Vagina (tissue), 2 donors: ENCODE measurements at regions not wholly inside any gene's neighbourhood (a gene's known extent, or its start where the extent isn't known, plus 50 kb on each side); places are given as distances from the start of the nearest gene placed in this dataset.

Source experiments
- DNase-seq, 2 donors: peaks; one replicate each; pipeline ENCODE4 v3.0.0-alpha.2; 2017; ENCODE audit errors: extremely low spot score in 2 of 2
- H3K27ac ChIP-seq: fragments of 200-600 bp; sonication (generic); one replicate; pipeline ENCODE4 v1.5.1; 2019
- H3K27me3 ChIP-seq: fragments of 200-600 bp; sonication (generic); one replicate; pipeline ENCODE4 v1.5.1; 2019
- H3K36me3 ChIP-seq, 2 donors: fragments of 200-600 bp; sonication (generic); one replicate each; pipeline ENCODE4 v1.5.1; 2017 to 2019
- H3K4me1 ChIP-seq: fragments of 200-600 bp; sonication (generic); one replicate; pipeline ENCODE4 v1.5.1; 2019
- H3K4me3 ChIP-seq, 2 donors: fragments of 200-600 bp; sonication (generic); 1 replicate in 1 of 2; 2 replicates in 1 of 2; pipeline ENCODE4 v1.5.1; 2016 to 2019
- H3K9me3 ChIP-seq: fragments of 200-600 bp; sonication (generic); one replicate; pipeline ENCODE4 v1.5.1; 2019
- CTCF ChIP-seq, 3 experiments: fragments of 450-650 bp in 2 of 3; fragments of 200-600 bp in 1 of 3; sonication (generic) in 1 of 3; IDR thresholded peaks; one replicate each; pipeline ENCODE4 v1.5.1; 2017 to 2019; ENCODE audit warnings: antibody characterized with exemption in 3 of 3, mild to moderate bottlenecking in 2 of 3, moderate library complexity in 2 of 3
- POLR2A ChIP-seq, 2 donors: fragments of 450-650 bp; IDR thresholded peaks; one replicate each; pipeline ENCODE4 v1.6.1; 2017; ENCODE audit warnings: antibody characterized with exemption in 2 of 2, mild to moderate bottlenecking in 2 of 2, moderate library complexity in 2 of 2
- POLR2AphosphoS5 ChIP-seq, 2 donors: sonication (generic); formaldehyde crosslinking; IDR thresholded peaks; one replicate each; pipeline ENCODE4 v1.9.0; 2017; ENCODE audit warnings: antibody characterized with exemption in 2 of 2, mild to moderate bottlenecking in 2 of 2, low read depth in 1 of 2; ENCODE audit not compliant: insufficient read depth in 1 of 2
- intact Hi-C: fragments of 100-400 bp; cut with DNase I; formaldehyde crosslinking; loops from one replicate; pipeline ENCODE4 v1.15.1; 2023

- TF ChIP-seq POLR2AphosphoS5 (IDR thresholded peaks at IDR 0.05; ENCODE audit: insufficient read depth in 1 of 2, low read depth in 1 of 2): no peak
- TF ChIP-seq CTCF (IDR thresholded peaks at IDR 0.05): no peak
- no peak for TF ChIP-seq POLR2A (IDR thresholded peaks at IDR 0.05)
- Histone ChIP-seq H3K4me3 (no peak overlapping the region), H3K36me3 (no peaks in the 10 kb centered on the region), H3K9me3 (no peaks in the 10 kb centered on the region), H3K27me3 (no peaks in the 10 kb centered on the region), H3K4me1 (no peaks in the 10 kb centered on the region), H3K27ac (no peak overlapping the region)
- no peak for DNase-seq
- intact Hi-C loops: no loop called here
These were observed 611.8 kb downstream of the SPOCK3 start for GRCh38 chr4:166622425-166622977.

- Histone ChIP-seq H3K4me1 (no peaks in the 10 kb centered on the region), H3K9me3 (no peaks in the 10 kb centered on the region), H3K27ac (no peak overlapping the region), H3K27me3 (no peaks in the 10 kb centered on the region), H3K36me3 (no peaks in the 10 kb centered on the region), H3K4me3 (no peak overlapping the region)
- no peak for DNase-seq
- intact Hi-C loops: no loop called here
- no peak for TF ChIP-seq CTCF (IDR thresholded peaks at IDR 0.05)
- TF ChIP-seq POLR2A (IDR thresholded peaks at IDR 0.05): no peak
- TF ChIP-seq POLR2AphosphoS5 (IDR thresholded peaks at IDR 0.05; ENCODE audit: insufficient read depth in 1 of 2, low read depth in 1 of 2): no peak
These were observed 609.2 kb downstream of the SPOCK3 start for GRCh38 chr4:166625018-166625637.

- Histone ChIP-seq H3K4me1 (no peaks in the 10 kb centered on the region), H3K4me3 (no peak overlapping the region), H3K9me3 (no peaks in the 10 kb centered on the region), H3K27me3 (no peaks in the 10 kb centered on the region), H3K36me3 (no peaks in the 10 kb centered on the region), H3K27ac (no peak overlapping the region)
- no peak for DNase-seq
- intact Hi-C loops: no loop called here
- TF ChIP-seq POLR2AphosphoS5 (IDR thresholded peaks at IDR 0.05; ENCODE audit: insufficient read depth in 1 of 2, low read depth in 1 of 2) (no peak), POLR2A (IDR thresholded peaks at IDR 0.05) (no peak), CTCF (IDR thresholded peaks at IDR 0.05) (no peak)
These were observed 605.8 kb downstream of the SPOCK3 start for GRCh38 chr4:166628454-166628853.

- no peak for TF ChIP-seq POLR2A (IDR thresholded peaks at IDR 0.05)
- TF ChIP-seq CTCF (IDR thresholded peaks at IDR 0.05): no peak
- TF ChIP-seq POLR2AphosphoS5 (IDR thresholded peaks at IDR 0.05; ENCODE audit: insufficient read depth in 1 of 2, low read depth in 1 of 2): no peak
- DNase-seq: no peak
- H3K27me3 ChIP-seq: no peaks in the 10 kb centered on the region
- no peaks in the 10 kb centered on the region for H3K4me1 ChIP-seq
- no peaks in the 10 kb centered on the region for H3K36me3 ChIP-seq
- no peak overlapping the region for H3K4me3 ChIP-seq
- H3K9me3 ChIP-seq: no peaks in the 10 kb centered on the region
- intact Hi-C loops: no loop called here
- no peak overlapping the region for H3K27ac ChIP-seq
These were observed 598.9 kb downstream of the SPOCK3 start for GRCh38 chr4:166635367-166635766.

- Histone ChIP-seq H3K4me3 (no peak overlapping the region), H3K27ac (no peak overlapping the region), H3K9me3 (no peaks in the 10 kb centered on the region), H3K27me3 (no peaks in the 10 kb centered on the region), H3K4me1 (no peaks in the 10 kb centered on the region), H3K36me3 (no peaks in the 10 kb centered on the region)
- intact Hi-C loops: no loop called here
- TF ChIP-seq POLR2AphosphoS5 (IDR thresholded peaks at IDR 0.05; ENCODE audit: insufficient read depth in 1 of 2, low read depth in 1 of 2): no peak
- TF ChIP-seq POLR2A (IDR thresholded peaks at IDR 0.05): no peak
- TF ChIP-seq CTCF (IDR thresholded peaks at IDR 0.05): no peak
- no peak for DNase-seq
These were observed 596.5 kb downstream of the SPOCK3 start for GRCh38 chr4:166637816-166638215.
